ENCODE measurements at regions not wholly inside any gene's neighbourhood (a gene's known extent, or its start where the extent isn't known, plus 50 kb on each side); places are given as distances from the start of the nearest gene placed in this dataset.

- no peak for TF ChIP-seq CTCF (IDR thresholded peaks at IDR 0.05)
Measured at GRCh38 chr20:47867831-47868230, 82.5 kb upstream of the SULF2 start.

DNA sequence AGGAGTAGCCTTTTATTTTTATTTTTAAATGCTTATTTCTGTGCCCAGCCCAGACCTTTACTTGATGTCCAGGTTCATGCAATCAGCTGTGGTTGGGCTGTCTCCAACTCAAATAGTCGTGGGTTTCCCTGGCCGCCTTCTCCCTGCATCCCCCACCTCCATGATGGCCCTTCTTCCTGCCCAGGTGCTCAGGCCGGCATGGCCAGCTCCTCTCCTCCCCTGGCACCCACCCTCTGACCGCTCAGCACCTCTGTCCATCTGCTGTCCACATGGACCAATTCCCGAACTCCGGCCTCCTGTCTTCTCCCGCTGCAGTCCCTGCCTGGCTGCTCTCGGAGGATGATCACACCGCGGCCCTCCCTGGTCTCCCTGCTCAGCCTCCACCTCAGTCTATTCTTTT, 81.2 kb upstream of the SULF2 start:
- no peak for TF ChIP-seq CTCF (IDR thresholded peaks at IDR 0.05)

GRCh38 chr20:47865912-47866311, 80.6 kb upstream of the SULF2 start:
- no peak for TF ChIP-seq CTCF (IDR thresholded peaks at IDR 0.05)

DNA sequence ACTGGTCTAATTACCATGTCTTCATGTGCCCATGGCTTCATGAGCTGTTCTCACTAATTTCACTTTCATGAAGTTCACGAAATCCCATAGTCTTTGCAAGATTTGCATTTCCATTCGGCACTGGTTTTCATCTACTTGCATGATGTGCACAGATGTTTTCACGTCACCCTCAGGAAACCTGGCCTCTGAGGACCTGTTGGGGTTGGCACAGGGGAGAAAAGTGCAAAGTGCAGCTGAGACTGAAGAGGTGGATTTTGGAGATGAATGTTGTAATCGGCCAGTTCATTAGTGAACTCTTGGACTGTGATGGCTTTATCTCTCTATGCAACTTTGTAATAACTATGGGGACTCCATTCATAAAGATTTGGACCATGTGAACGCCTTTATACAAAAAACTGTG, 80.2 kb upstream of the SULF2 start:
- TF ChIP-seq CTCF (IDR thresholded peaks at IDR 0.05), result no peak

DNA sequence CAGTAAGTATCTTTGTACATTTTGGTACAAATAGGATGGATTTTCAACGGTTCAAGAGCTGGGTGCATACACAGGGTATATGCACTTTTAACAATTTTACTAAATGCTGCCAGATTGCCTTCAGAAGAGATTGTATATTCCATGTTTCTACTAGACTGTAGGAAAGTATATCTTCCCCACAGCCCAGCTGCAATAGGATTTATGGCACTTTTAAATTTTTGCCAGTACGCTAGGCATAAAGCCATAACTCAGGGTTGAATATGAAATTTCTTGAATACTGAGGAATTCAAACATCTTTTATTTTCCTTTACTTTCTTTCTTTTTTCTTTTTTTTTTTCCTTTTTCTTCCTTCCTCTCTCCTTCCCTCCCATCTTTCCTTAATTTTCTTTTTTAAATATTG, 78.7 kb upstream of the SULF2 start:
- no peak for TF ChIP-seq CTCF (IDR thresholded peaks at IDR 0.05)

GRCh38 chr20:47863315-47863965, 78.2 kb upstream of the SULF2 start:
- no peak for TF ChIP-seq CTCF (IDR thresholded peaks at IDR 0.05)

DNA sequence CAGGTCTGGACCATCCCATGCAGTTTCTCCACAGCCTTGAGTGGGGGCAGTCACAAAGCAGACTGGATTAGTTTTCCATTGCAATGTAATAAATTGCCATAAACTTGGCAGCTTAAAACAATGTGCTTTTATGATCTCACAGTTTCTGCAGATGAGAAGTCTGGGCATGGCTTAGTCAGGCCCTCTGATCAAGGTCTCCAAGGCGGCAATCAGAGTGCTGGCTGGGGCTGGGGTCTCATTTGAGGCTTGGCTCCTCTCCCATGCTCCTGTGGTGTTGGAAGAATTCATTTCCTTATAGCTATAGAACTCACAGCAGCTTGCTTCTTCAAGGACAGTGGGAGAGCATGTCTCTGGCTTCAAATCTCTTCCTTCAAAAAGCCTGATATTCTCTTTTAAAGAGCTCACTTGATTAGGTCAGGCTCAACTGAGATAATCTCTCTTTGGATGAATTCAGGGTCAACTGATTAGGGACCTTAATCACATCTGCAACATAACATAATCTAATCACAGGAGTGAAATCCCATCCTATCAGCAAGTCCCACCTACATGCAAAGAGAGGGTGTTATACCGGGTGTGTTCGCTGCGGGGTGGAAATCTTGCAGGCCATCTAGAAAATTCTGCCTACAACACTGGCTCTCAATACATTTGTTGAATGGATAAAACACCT, 77.4 kb upstream of the SULF2 start:
- no peak for TF ChIP-seq CTCF (IDR thresholded peaks at IDR 0.05)
